ENCODE measurements at regions not wholly inside any gene's neighbourhood (a gene's known extent, or its start where the extent isn't known, plus 50 kb on each side); places are given as distances from the start of the nearest gene placed in this dataset.
A peak's percentile ranks its signal among the peaks of the same experiment; 100 is the strongest.
"Not testable (repeated sequence)": the region's sequence is repeated elsewhere in the genome, so short reads cannot be mapped to it uniquely, and the experiment has no call there.

DNA sequence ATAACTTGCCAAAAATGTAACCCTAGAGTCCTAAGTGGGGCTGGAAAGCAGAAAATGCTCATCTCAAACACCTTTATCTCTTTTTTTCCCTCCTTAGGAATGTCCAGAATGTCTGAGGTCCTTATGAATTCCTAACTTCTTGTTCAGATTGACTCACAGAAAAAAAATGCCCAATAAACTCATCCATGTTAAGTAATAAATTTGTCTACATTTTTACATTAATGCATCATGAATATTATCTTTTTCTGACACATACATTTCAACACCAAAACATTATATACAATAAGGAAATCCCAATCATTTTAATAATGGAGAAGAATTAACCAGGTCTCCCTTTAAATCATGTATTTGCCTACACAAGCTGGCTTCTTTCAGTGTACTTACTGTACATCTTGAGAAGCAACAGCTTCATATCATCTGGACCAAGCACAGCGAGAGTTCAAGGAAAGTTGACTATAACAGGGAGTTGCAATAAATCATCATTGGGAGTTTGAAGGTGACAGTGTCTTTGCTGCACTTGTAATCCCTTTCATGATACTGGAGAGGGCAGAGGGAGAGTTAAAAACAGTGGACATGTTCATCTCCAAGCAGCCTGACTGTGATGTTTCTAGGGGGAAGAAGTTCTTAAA is 565.2 kb downstream of the LTN1 start:
- no peak for DNase-seq

DNA sequence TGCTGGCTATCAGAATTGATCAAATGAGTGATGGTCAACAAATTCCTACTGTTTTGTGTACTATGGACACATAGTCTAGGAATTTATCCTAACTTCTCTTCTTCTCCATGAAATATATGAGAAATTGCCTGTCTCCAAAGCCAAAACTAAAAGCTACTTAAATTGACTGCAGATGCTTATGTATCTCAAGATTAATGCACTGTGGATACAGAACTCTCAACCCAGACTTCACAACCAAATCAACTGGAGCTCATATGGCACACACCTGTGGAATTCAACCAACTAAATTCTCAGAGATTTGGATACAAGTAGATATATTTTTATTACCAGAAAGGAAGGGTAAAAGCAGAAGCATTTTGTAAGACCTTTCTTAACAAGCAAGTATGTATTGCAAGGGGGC is 566.1 kb downstream of the LTN1 start:
- DNase-seq, result no peak

DNA sequence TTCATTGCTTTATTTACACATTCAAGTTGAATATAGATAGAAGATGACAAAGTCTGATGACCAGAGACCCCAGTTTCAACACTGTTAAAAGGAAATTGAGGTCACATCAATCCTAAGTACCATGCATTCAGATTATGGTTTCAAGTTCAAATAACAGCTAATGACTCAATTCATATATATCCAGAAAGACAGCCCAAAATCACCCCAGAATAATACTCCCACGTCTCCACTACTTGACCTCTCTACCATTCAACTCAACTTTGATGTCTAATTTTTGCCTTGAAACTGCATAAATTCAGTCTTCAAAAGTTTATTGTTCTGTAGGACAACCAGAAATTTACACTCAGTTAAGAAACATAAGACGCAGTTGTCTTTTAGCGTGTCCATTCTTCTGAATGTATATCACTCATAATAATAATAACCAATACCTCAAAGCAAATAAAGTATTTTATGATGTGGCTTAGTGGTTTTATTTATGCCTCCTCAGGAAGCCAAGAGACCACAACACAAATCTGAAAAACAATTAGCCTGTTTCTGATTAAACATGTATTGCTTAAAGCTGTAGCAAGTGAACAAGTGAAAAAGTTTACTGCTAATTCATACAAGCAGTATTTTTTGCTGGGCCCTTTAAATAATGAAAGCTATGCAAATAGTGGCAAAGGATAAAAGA is 569.0 kb downstream of the LTN1 start:
- DNase-seq, result no peak

DNA sequence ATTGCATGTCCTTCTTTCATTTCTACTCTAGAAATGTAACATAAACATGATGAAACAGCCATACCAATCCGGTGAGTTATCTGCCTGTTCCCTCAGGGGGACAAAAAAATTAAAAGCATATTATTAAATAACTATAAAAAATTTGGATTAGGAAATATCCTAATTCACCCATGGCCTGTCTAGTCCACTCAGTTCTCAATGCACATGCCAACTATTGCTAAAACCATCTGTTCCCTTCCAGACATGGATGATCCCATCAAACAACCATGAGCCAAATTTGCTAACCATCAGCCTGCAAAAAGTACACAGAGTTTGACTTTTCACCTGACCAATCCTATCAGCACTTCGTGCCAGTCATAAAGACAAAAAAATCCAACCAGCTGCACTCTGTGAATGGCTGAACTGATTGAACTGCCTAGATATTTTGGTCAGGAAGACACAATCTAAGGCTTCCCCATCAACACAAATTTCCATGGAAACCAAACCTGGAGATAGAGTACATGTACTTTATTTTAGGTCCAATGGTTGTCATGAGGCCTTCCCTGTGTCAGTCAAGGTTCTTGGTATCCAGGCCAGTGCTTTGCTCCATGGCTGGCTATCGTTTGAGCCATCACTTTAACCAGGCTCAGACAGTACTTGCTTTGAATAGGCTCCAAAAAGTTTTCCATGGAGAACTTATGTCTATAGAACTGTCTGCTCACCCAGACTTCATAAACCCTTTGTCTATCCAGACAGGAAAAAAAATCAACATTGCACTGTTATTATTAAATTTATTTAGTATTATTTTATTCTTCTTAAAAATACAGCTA is 570.8 kb downstream of the LTN1 start:
- DNase-seq, result no peak

DNA sequence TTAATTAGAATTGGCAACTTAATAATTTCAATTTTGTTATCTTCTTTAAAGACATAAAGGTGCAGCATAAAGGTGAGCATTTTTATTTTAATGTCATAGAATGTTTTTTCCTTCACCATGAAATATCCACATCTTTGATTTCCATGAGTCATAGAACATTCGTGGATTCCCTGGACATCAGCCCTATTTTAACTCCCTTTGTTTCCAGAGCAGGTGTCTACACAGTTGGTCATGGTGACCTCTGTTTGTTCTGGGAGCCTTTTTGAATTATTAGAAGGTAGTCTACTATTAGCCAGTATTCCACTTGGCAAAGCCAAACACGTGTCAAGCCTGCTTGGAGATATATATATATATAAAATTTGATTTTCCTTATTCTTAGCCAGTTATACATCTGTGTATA is 572.9 kb downstream of the LTN1 start:
- no peak for DNase-seq

GRCh38 chr21:28418726-28419514 is 573.8 kb downstream of the LTN1 start:
- DNase-seq, result no peak

- DNase-seq, result no peak
Observed at GRCh38 chr21:28410256-28410655, 582.4 kb downstream of the LTN1 start.

GRCh38 chr21:28402616-28402989 is 590.1 kb downstream of the LTN1 start:
- DNase-seq, result no peak

GRCh38 chr21:28397040-28397439 is 595.6 kb downstream of the LTN1 start:
- no peak for DNase-seq

DNA sequence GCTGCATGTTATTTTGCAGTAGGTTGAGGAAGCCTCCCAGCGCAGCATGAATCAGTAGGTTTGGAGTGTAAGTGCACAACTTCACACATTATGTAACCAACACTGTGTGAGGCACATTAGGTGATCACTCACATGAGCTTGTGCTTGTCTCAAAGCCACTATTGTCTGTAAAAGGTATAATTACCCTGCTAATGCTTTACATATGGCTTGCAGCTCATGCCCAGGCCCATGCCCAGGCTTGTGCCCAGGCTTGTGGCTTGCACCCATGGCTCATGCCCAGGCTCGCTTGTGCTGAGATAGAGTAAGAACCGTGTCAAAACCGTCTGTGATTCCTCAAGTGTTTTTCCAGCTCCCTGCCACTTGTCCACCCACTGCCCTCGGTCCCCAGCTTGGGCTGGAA is 596.3 kb downstream of the LTN1 start:
- DNase-seq, result no peak

- DNase-seq, result peak in 2 of 56 donors; percentile 0 to 1
Observed at GRCh38 chr21:28393279-28393678, 599.4 kb downstream of the LTN1 start.

DNA sequence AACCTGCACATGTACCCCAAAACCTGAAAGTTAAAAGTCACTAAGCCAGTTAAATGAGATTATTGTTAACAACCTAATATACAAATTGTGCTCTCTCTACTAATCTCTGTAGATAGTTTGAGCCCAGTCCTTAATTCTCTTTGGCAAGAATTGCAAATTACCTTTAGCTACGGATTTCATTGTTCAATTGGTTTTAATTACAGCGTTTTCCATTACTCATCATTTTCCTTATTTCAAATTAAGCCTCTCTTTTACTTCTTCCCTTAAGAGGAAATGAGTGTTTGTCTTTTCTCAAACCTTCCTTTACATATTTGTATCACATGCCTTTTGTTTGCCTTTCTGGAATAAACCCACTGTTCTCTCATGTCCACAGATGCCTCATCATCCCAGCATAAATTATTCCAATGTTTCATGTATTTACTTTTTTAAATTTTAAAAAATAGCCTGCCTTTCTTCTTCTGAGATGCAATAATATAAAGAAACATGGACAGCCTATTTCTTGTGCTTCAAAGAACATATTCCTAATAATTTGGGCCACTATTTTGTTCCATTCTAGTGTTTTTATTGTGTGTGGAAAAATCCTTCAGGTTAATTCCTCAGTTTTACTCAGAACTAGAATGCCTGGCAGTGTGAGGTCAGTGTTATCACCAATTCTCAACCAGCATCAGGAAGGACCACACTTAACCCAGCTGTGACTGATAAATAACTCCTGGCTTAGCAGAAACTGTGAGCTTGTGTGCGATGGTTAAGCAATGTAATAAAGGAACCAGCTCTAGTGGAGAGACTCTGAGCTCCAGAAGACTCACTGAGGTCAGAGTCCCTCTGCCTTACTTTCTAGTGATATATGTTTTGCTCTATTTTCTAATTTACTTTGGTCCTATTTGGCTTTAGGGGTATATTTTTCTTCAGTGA is 600.5 kb downstream of the LTN1 start:
- no peak for DNase-seq

DNA sequence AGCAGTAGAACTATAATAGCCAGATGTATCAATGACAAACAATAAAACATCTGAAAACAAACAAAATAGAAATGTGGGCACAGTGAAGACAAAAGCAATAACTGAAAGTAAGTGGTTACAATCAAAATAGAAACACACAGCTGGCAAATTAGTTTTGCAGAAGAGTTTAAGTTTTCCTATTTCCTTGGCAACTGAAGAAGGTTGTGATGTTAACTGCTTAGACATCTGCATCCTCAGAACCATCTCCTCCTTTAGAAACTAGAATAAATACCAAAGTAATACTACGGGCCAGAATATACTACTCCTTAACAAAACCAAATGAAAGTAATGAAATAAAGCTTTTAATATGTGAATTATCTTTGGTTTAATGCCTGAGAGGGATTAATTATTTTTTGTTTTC is 605.5 kb downstream of the LTN1 start:
- no peak for DNase-seq

- DNase-seq, result no peak
Observed at GRCh38 chr21:28385845-28386244, 606.8 kb downstream of the LTN1 start.

DNA sequence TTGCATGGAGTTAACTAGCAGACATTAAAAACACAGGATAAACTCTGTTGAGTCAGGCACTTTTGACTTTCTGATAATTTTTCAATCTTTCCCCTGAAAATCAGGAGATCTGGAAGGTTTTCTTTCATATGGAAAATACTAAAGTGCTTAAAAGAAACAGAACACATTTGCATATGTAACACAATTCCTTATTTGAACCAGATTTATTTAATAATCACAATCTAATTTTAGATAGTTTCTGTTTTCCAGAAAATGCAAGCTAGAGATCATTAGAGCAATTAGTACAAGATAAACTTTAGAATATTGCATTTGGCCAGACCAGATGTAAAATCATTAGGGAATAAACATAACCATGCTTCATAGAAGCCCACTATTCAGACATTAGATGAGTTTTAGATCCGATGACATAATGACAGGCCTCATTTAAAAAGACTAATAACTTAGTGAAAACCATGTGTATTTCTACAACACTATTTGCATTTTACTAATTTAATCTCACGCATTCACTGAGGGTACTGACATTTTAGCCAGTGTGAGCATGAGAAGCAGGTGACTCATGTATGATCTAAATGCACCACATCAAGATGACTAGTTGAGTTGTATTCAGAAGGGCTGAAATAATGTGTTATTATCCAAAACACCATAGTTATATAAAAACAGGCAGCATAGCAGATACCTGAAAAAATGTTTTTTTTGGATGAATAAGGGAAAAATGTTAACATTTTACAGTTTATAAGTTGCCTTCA is 611.5 kb downstream of the LTN1 start:
- DNase-seq, result not testable (repeated sequence)

DNA sequence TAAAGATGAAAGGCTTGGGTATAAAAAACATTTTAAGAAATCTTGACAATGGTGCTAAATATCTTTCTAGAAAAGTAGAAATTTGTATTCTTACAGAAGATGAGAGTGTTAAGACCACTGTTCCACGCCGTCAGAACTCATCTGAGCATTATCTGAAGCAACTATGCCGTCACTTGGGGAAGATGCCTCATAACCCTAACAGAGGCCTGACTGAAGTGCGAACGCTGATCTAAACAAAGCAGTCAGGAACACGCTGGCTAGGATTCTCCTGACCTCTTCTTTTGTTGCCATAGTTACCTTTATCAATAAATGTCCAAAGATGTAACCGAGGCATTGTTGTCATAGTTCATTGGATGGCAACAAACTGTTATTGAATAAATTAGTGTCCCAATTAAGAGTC is 612.4 kb downstream of the LTN1 start:
- no peak for DNase-seq

DNA sequence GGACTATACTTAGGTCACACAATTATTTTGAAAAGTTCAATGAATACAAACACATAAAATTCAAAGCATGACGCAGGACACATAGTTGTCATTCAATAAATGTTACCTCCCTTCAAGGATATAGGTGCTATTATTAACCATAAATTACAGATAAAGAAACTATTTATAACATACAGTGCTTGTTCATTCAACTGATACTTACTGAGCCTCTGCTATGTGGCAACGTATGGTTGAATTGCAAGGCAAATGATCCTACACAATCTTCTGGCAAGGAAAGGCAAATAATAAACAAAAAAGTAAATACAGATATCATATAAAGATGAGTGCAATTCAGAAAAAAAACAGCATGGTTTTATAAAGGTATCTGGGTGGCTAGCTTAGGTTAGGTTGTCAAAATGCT is 614.7 kb downstream of the LTN1 start:
- DNase-seq, result no peak

DNA sequence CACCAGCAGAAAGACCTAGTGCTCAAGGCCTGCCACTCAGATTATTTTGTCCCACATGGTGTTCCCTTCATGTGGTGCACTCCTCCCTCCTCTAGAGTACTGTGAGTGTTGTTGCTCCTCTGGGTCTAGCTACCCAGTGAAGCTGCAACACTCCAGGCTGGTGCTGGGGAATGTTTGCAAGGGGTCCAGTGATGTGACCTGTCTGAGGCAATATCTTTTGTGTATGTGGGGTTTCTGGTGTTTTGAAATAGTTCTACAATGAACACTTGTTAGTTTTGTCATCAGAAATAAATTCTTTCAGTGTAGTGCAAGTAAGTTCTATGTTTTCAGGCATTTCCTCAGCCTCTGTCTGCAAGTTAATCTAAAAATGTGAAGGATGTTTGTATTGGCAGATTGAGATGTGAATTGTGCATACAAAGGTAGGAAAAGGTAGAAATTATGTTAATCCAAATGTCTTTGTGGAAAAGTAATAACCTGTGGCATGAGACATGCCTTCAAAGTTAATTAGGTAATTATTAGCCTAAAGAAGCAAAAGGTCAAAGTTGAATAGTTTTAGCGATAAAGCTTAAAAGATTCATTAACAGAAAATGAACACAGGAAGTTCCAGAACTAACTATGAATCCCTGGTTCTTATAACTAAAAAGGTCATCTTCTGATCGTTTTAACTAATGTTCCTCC is 616.8 kb downstream of the LTN1 start:
- no peak for DNase-seq

GRCh38 chr21:28374881-28375280 is 617.8 kb downstream of the LTN1 start:
- no peak for DNase-seq
